SU-DHL-6 (cell line): ENCODE measurements at regions not wholly inside any gene's neighbourhood (a gene's known extent, or its start where the extent isn't known, plus 50 kb on each side); places are given as distances from the start of the nearest gene placed in this dataset.

Experiments used
- H2AFZ ChIP-seq: fragments of 200-600 bp; sonication (generic); 2 replicates; pipeline ENCODE4 v1.6.1; 2014; ENCODE audit warnings: low read depth, mild to moderate bottlenecking, moderate library complexity, mixed read lengths, antibody characterized with exemption, low read length; ENCODE audit not compliant: severe bottlenecking
- H3F3A ChIP-seq: fragments of 200-600 bp; shearing (Covaris generic); 2 replicates; pipeline ENCODE4 v1.6.0; 2016; ENCODE audit warnings: antibody characterized with exemption, mild to moderate bottlenecking; ENCODE audit not compliant: insufficient read depth
- H3K27ac ChIP-seq: fragments of 200-600 bp; sonication (generic); 2 replicates; pipeline ENCODE4 v1.5.1; 2016; ENCODE audit warnings: low read depth, mild to moderate bottlenecking, low read length, moderate library complexity, mixed read lengths
- H3K27me3 ChIP-seq: fragments of 200-600 bp; sonication (generic), shearing (Covaris generic); 2 replicates; pipeline ENCODE4 v1.6.0; 2014; ENCODE audit warnings: mild to moderate bottlenecking, low read length
- H3K36me3 ChIP-seq: fragments of 200-600 bp; sonication (generic); 2 replicates; pipeline ENCODE4 v1.6.1; 2014; ENCODE audit warnings: mild to moderate bottlenecking, low read length, mixed read lengths
- H3K4me2 ChIP-seq: fragments of 300-600, 200-600 bp; shearing (Covaris generic), sonication (generic); 2 replicates; pipeline ENCODE4 v1.6.0; 2014; ENCODE audit warnings: low read length, low read depth, mild to moderate bottlenecking; ENCODE audit not compliant: poor library complexity, severe bottlenecking
- H3K4me3 ChIP-seq: fragments of 200-600 bp; sonication (generic); 2 replicates; pipeline ENCODE4 v1.5.1; 2014; ENCODE audit warnings: antibody characterized with exemption, low read length, mild to moderate bottlenecking, mixed read lengths; ENCODE audit not compliant: insufficient read depth, poor library complexity, severe bottlenecking
- H3K79me2 ChIP-seq: fragments of 200-600 bp; sonication (generic); 2 replicates; pipeline ENCODE4 v1.6.1; 2014; ENCODE audit warnings: mild to moderate bottlenecking, low read length, moderate library complexity; ENCODE audit not compliant: insufficient read depth
- H3K9ac ChIP-seq: fragments of 200-600 bp; sonication (generic); 2 replicates; pipeline ENCODE4 v1.7.0; 2014; ENCODE audit warnings: mild to moderate bottlenecking, low read length
- H3K9me2 ChIP-seq: fragments of 200-600 bp; sonication (generic); replicated peaks from 2 replicates; pipeline ENCODE4 v1.6.1; 2014; ENCODE audit warnings: low read length; ENCODE audit not compliant: insufficient read depth
- H3K9me3 ChIP-seq: fragments of 200-600 bp; sonication (generic); 2 replicates; pipeline ENCODE4 v1.6.1; 2014; ENCODE audit warnings: low read length, mixed read lengths; ENCODE audit not compliant: insufficient read depth
- H4K20me1 ChIP-seq: fragments of 200-600 bp; sonication (generic); 2 replicates; pipeline ENCODE4 v1.6.1; 2014; ENCODE audit warnings: low read depth, mild to moderate bottlenecking, antibody characterized with exemption, low read length, moderate library complexity, mixed read lengths
- CTCF ChIP-seq: fragments of 200-600 bp; sonication (generic); IDR thresholded peaks from one replicate; pipeline ENCODE4 v1.5.1; 2017; ENCODE audit warnings: antibody characterized with exemption, mild to moderate bottlenecking, low read length, moderate library complexity; ENCODE audit not compliant: insufficient read depth, poor library complexity, severe bottlenecking
- EZH2phosphoT487 ChIP-seq: fragments of 200-600 bp; sonication (generic), shearing (Covaris generic); conservative IDR thresholded peaks from 2 replicates; pipeline ENCODE4 v1.6.1; 2018; ENCODE audit warnings: mild to moderate bottlenecking, antibody characterized with exemption, low read length, moderate library complexity, mixed read lengths

DNA sequence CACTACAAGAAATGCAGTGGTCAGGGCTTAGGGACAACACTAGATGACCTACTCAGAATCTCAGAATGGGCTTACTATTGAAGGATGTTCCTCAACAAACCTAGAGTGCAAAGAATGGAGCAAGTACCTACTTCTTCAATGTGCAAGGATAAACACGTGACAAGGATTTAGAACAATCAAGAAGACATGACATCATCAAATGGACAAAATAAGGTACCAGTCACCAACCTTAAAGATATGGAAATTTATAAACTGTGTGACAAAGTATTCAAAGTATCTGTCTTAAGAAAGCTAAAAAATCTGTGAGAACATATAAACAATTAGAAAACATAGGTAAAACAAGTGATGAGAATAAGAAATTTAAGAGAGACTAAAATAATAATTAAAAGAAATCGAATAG is 656.1 kb downstream of the ZWINT start:
- H3K36me3 ChIP-seq: no peaks in the 10 kb centered on the region
- no peaks in the 10 kb centered on the region for H3K27me3 ChIP-seq
- H3K27ac ChIP-seq: no peak overlapping the region
- no peaks in the 10 kb centered on the region for H3K9me2 ChIP-seq
- no peak for TF ChIP-seq CTCF
- no peak for TF ChIP-seq EZH2phosphoT487
- H3K4me3 ChIP-seq: no peak overlapping the region
- no peaks in the 10 kb centered on the region for H4K20me1 ChIP-seq
- no peak overlapping the region for H2AFZ ChIP-seq
- no peaks in the 10 kb centered on the region for H3K79me2 ChIP-seq
- H3F3A ChIP-seq: no peaks in the 10 kb centered on the region
- no peak overlapping the region for H3K9ac ChIP-seq
- no peak overlapping the region for H3K4me2 ChIP-seq
- H3K9me3 ChIP-seq: no peaks in the 10 kb centered on the region

- no peak for TF ChIP-seq EZH2phosphoT487
- TF ChIP-seq CTCF: no peak
Measured at GRCh38 chr10:55668326-55668922, 692.6 kb downstream of the ZWINT start.

DNA sequence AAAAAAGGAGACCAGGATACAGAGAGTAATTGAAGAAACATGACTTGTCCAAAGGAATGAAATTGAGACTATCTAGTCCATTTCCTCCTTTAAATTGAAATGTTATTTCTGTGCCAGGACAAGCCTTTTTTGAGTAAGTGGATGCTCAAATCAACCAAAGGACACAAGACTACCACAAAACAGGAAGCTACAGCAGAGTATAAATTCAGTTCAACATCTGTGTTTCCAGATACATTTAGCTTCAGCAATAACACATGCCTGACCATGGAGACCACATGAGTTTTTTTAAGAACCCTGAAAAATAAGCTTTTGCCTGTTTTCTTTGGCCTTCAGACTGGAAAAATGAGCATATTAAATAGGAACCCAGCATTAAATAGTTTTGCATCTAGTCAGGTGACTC is 707.5 kb downstream of the ZWINT start:
- no peak for TF ChIP-seq EZH2phosphoT487
- TF ChIP-seq CTCF: no peak
- Histone ChIP-seq H3K9ac (no peak overlapping the region), H3K4me3 (no peak overlapping the region), H3K4me2 (no peak overlapping the region), H3K27me3 (no peaks in the 10 kb centered on the region), H3F3A (no peaks in the 10 kb centered on the region), H2AFZ (no peak overlapping the region), H3K9me3 (no peaks in the 10 kb centered on the region), H3K27ac (no peak overlapping the region), H3K9me2 (no peaks in the 10 kb centered on the region), H3K79me2 (no peaks in the 10 kb centered on the region), H3K36me3 (no peaks in the 10 kb centered on the region), H4K20me1 (no peaks in the 10 kb centered on the region)

More at GRCh38 chr10:55668326-55668922, 692.6 kb downstream of the ZWINT start:
- Histone ChIP-seq H3K9me2 (no peaks in the 10 kb centered on the region), H3K27ac (no peak overlapping the region), H3K9ac (no peak overlapping the region), H3K79me2 (no peaks in the 10 kb centered on the region), H3K4me3 (no peak overlapping the region), H3F3A (no peaks in the 10 kb centered on the region), H3K9me3 (no peaks in the 10 kb centered on the region), H3K27me3 (no peaks in the 10 kb centered on the region), H3K36me3 (no peaks in the 10 kb centered on the region), H2AFZ (no peak overlapping the region), H4K20me1 (no peaks in the 10 kb centered on the region), H3K4me2 (no peak overlapping the region)
